Fibroblast of lung (primary cell): ENCODE measurements at regions not wholly inside any gene's neighbourhood (a gene's known extent, or its start where the extent isn't known, plus 50 kb on each side); places are given as distances from the start of the nearest gene placed in this dataset.

ENCODE experiments used
- EZH2 ChIP-seq: IDR thresholded peaks from 2 replicates; pipeline ENCODE4 v1.5.1; 2012; ENCODE audit warnings: low read length, control low read depth, mild to moderate bottlenecking; ENCODE audit errors: missing control alignments
- TF ChIP-seq, protein P1 (sequence below), 2 donors: IDR thresholded peaks in 1 of 2; conservative IDR thresholded peaks in 1 of 2; 1 replicate in 1 of 2; 2 replicates in 1 of 2; pipeline ENCODE4 v1.5.1; 2011 to 2012; ENCODE audit warnings: low read length in 2 of 2, control low read depth in 1 of 2, inconsistent platforms in 1 of 2, low read depth in 1 of 2, mild to moderate bottlenecking in 1 of 2

- no peak for TF ChIP-seq EZH2
- TF ChIP-seq, protein P1, sequence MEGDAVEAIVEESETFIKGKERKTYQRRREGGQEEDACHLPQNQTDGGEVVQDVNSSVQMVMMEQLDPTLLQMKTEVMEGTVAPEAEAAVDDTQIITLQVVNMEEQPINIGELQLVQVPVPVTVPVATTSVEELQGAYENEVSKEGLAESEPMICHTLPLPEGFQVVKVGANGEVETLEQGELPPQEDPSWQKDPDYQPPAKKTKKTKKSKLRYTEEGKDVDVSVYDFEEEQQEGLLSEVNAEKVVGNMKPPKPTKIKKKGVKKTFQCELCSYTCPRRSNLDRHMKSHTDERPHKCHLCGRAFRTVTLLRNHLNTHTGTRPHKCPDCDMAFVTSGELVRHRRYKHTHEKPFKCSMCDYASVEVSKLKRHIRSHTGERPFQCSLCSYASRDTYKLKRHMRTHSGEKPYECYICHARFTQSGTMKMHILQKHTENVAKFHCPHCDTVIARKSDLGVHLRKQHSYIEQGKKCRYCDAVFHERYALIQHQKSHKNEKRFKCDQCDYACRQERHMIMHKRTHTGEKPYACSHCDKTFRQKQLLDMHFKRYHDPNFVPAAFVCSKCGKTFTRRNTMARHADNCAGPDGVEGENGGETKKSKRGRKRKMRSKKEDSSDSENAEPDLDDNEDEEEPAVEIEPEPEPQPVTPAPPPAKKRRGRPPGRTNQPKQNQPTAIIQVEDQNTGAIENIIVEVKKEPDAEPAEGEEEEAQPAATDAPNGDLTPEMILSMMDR (conservative IDR thresholded peaks at IDR 0.05 in 1 of 2, IDR thresholded peaks at IDR 0.05 in 1 of 2; ENCODE audit: low read depth in 1 of 2, low read length in 2 of 2) = no peak
Observed at GRCh38 chr5:111636736-111637135, 120.3 kb downstream of the NREP start.
